GM10266 (cell line): ENCODE measurements at regions not wholly inside any gene's neighbourhood (a gene's known extent, or its start where the extent isn't known, plus 50 kb on each side); places are given as distances from the start of the nearest gene placed in this dataset.
"Not testable (repeated sequence)": the region's sequence is repeated elsewhere in the genome, so short reads cannot be mapped to it uniquely, and the experiment has no call there.

Experiments
- DNase-seq: peaks from one replicate; pipeline ENCODE4 v3.0.0; 2012; ENCODE audit errors: extremely low spot score
- TF ChIP-seq, protein P1 (sequence below): IDR thresholded peaks from 2 replicates; pipeline ENCODE4 v1.5.1; 2012; ENCODE audit warnings: mild to moderate bottlenecking, low read depth; ENCODE audit not compliant: control insufficient read depth, insufficient read depth; ENCODE audit errors: missing control alignments

DNA sequence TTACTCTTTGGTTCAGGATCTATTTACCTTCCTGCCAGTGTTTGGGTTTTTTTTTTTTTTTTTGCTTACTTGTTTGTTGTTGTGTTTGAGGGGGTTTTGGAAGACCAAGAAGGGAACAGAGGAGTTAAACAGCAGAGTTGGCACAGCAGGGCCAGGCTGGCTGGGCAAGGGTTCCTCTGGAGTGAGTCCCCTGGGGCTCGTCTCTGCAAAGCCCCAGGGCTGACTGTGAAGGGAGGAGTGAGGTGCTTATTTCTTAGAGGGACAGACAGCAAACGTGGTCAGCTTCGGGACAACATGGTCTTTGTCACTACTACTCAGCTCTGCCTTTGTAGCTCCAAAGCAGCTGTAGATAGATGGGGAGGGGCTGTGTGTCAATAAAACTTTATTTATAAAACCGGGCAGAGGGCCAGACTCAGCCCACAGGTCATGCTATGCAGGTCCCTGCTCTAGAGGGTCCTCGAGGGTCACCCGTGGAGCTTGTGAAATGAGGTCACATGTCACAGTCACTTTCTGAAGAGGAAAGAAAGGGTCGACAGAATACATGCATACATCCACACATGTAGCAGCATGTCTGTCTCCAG is 1404.7 kb downstream of the BRD1 start:
- TF ChIP-seq, protein P1, sequence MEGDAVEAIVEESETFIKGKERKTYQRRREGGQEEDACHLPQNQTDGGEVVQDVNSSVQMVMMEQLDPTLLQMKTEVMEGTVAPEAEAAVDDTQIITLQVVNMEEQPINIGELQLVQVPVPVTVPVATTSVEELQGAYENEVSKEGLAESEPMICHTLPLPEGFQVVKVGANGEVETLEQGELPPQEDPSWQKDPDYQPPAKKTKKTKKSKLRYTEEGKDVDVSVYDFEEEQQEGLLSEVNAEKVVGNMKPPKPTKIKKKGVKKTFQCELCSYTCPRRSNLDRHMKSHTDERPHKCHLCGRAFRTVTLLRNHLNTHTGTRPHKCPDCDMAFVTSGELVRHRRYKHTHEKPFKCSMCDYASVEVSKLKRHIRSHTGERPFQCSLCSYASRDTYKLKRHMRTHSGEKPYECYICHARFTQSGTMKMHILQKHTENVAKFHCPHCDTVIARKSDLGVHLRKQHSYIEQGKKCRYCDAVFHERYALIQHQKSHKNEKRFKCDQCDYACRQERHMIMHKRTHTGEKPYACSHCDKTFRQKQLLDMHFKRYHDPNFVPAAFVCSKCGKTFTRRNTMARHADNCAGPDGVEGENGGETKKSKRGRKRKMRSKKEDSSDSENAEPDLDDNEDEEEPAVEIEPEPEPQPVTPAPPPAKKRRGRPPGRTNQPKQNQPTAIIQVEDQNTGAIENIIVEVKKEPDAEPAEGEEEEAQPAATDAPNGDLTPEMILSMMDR = no peak
- DNase-seq = no peak

DNA sequence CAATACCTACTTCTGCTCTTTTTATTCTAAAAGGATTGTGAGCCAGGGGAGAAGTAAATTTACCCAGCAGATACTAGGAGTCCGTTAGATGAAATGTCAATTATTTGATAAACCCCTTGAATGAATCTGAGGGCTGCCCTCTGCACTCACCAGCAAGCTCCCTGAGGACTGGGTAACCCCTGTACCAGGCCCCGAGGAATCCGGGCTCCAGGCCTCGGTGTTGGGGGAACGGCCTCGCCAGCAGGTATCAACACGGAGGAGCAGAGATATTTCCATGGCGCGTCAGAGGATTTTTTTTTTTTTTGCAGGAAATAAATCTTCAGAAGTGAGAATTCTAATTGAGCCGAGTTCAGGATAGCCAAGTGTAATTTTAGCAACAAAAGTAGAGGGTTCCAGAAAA is 1408.8 kb downstream of the BRD1 start:
- DNase-seq = no peak
- TF ChIP-seq, protein P1 = no peak

DNA sequence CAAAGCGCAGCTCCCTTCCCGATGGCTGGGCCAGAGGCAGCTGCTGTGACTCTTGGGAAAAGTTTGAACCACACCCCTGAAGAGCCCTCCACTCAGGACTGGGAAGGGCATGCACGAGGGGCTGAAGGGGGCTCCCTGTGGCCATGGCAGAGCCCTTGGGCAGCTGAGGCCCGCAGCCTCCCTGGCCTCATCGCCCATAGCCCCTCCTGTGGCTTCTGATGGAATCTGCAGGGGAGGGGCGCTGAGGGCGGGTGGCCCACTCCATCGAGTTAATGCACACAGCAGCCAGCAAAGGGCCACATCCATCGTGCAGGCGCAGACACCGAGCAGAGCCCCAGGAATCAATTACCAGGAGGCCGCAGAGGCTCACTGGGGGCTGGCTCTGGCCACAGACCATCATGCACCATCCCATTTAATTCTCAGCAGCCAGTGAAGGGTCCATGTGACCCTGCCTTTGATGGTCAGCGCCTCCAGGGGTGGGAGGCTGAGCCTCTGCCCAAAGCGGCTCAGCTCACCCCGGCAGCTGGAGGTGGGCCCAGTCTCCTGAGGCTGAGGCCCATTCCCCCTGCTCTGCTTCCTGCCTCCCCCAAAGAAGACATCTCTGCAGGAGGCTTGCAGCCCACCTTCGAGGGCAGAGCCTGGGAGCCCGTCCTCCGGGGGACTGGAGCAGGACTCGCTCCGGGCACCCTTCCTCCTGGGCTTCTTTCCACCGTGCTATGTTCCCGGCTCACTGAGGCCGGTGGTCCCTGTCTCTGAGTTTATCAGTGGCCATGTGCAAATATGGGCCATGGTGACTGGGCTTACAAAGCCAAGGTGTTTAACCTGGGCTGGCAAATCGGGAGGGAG is 1410.2 kb downstream of the BRD1 start:
- TF ChIP-seq, protein P1 = no peak
- no peak for DNase-seq

DNA sequence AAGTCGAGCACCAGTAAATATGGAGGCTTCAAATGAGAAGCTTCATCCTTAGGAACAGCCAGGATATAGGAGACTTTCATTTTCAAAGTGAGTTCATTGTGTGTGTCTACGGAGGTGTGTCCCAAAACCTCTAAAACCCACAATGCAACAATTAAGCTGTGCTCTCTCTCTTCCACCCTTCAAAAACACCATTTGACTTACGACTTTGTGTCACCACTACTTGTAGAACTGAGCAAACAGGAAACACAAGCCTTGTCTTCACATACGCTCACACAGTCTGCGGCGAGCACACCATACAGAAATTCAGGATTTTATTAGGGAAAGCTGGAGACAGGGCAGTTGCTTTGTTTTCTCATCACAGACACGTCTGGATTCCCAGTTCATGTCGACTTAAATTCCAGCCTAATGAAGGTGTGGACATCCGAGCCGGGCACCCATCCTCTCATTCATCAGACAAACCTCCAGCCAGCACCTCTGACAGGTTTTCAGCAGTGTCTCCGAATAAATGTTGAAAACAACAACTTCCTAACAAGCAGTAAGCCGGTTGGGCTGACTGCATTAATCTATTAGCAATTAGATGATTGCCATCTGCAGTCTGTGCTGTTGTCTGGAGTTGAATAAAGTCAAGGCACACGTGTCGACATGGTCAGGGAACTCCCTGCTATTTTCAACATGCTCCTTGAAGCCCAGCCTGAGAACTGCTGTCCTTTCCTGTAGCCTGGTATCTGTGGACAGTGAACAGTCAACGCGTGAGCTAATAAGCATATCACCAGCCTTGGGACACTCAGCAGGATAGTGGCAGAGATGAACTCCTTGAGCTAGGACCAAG is 1411.1 kb downstream of the BRD1 start:
- TF ChIP-seq, protein P1 = no peak

DNA sequence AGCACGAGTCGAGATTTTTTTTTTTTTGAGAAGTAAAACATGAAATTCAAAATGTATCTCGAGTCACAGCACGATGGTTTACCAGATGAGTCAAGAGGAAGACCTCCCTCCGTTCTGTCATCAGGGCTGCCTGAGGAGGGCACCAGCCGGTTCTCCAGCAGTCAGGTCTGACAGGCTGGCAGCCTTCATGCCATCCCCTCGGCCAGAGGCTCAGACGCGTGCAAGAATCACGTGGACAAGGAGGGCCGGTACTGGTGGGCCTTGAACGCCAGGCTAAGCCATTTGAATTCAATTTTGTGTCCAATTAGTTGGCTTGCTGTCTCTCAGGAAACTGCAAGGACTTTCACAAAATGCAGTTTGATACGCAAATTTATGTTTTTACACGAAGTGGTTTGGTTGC is 1412.2 kb downstream of the BRD1 start:
- TF ChIP-seq, protein P1 = no peak

More for the DNA sequence above, 1411.1 kb downstream of the BRD1 start:
- DNase-seq = no peak

DNA sequence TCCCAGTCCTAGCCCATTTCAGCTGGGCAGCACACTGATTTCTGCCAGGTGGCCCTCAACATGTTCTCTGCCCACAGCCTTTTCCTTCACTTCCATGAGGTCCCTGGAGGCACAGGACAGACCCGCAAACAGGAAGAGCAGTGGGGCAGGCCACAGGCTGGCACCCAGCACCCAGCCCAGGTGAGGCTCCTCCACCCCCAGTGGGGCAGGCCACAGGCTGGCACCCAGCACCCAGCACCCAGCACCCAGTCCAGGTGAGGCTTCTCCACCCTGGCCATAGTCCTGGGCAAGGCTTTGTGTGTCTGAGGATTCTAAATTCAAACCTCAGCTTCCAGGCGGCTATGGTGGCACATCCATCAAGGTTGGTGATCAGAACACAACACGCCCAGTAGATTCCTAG is 1413.0 kb downstream of the BRD1 start:
- TF ChIP-seq, protein P1 = no peak

More for the DNA sequence above, 1412.2 kb downstream of the BRD1 start:
- no peak for DNase-seq

GRCh38 chr22:48412931-48413330 is 1414.7 kb downstream of the BRD1 start:
- DNase-seq = not testable (repeated sequence)

More for the DNA sequence above, 1413.0 kb downstream of the BRD1 start:
- no peak for DNase-seq
